Choroid plexus epithelial cell (primary cell): ENCODE measurements at regions not wholly inside any gene's neighbourhood (a gene's known extent, or its start where the extent isn't known, plus 50 kb on each side); places are given as distances from the start of the nearest gene placed in this dataset.
"Not testable (repeated sequence)": the region's sequence is repeated elsewhere in the genome, so short reads cannot be mapped to it uniquely, and the experiment has no call there.

Experiments used
- DNase-seq: peaks from one replicate; pipeline ENCODE4 v3.0.0-alpha.2; 2010; ENCODE audit warnings: low read depth
- H3K4me3 ChIP-seq: 2 replicates; pipeline ENCODE4 v1.5.1; 2011; ENCODE audit warnings: low read depth, mild to moderate bottlenecking, control low read depth, low read length, moderate library complexity
- CTCF ChIP-seq: conservative IDR thresholded peaks from 2 replicates; pipeline ENCODE4 v1.5.1; 2011; ENCODE audit warnings: low read depth, mild to moderate bottlenecking, control low read depth, inconsistent platforms, low read length, moderate library complexity

- TF ChIP-seq CTCF = no peak
- H3K4me3 ChIP-seq = no peak overlapping the region
- DNase-seq = no peak
Observed at GRCh38 chrX:107348051-107348450, 101.4 kb upstream of the FRMPD3 start.

- TF ChIP-seq CTCF = no peak
- H3K4me3 ChIP-seq = no peak overlapping the region
Observed at GRCh38 chrX:107348990-107349389, 100.5 kb upstream of the FRMPD3 start.

DNA sequence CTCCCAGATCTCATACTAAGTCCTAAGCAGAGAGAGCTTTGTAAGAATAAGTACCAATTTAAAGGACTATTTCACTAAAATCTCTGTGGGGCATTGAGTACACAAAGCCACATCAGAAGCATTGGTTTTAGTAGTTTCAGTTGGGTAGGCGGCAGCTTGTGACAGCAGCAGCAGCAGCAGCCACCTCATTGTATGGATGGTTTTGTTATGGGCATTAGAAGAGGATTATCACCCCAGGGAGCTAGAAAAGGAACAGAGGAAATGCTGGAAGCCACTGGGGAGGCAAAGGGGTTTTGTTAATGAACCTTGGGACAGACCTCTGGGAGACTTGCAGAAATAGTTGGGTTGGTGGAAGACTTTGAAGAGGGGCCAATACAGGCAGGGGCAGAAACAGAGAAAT, 93.9 kb upstream of the FRMPD3 start:
- H3K4me3 ChIP-seq = no peak overlapping the region
- no peak for DNase-seq
- TF ChIP-seq CTCF = no peak

More at GRCh38 chrX:107348990-107349389, 100.5 kb upstream of the FRMPD3 start:
- DNase-seq = no peak

DNA sequence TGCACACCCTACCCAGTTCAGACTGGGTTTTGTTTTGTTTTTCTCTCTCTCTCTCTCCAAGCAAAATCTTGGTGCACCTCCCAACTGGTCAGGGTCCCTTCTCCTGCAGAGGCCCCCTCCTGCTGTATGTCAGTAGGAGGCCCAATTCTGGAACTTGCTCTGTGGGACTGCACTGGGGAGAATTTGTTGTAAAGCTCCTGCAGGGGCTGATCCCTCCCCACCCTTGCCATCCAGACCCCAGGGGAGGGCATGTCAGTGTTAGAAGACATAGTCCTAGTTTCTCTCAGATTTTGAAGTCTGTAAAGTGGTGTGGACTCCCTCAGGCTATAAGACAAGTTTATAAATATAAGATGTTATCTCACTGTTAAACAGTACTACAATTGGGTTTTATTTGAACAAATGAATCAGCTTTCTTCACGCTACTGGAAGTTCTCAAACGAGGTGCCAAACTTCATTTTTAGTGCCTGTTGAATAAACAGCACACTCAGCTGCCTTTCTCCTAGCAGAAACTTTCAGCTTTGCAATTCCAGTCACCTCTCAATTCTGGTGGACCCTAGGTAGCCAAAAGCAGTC, 88.6 kb upstream of the FRMPD3 start:
- no peak overlapping the region for H3K4me3 ChIP-seq
- TF ChIP-seq CTCF = no peak
- no peak for DNase-seq

GRCh38 chrX:107370185-107370584, 79.3 kb upstream of the FRMPD3 start:
- DNase-seq, H3K4me3 ChIP-seq: not testable (repeated sequence)

DNA sequence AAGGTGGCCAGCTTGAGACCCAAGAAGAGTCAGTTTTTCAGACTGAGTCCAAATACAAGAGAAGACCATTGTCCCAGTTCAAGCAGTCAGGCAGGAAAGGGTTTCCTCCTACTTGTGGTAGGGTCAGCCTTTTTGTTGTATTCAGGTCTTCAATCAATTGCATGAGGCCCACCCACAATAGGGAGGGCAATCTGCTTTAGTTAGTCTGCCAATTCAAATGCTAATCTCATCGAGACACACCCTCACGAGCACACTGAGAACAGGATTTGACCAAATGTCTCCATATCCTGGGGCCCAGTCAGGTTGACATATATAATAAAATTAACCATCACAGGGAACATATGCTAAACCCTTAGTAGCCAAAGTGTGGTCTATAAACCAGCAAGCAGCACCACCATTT, 75.3 kb upstream of the FRMPD3 start:
- no peak for TF ChIP-seq CTCF
- H3K4me3 ChIP-seq = no peak overlapping the region
- DNase-seq = no peak

DNA sequence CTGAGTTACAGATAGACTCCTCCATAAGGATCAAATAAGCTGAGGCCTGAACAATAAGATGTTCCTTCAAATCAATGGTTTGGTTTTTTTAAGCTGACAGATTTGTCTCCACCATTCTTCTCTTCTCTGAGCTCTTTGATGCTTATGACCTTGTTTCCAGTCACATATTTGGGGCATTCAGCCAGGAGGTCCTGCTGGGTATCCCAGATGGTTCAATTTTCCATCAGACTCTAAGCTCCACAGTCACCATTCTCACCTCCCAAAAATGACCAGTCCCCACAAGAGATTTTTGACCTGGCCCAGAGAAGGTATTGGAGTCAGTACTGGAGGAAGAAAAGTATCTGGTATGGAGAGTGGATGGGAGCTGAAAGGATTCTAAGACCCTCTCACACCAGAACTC, 74.6 kb upstream of the FRMPD3 start:
- TF ChIP-seq CTCF = no peak
- DNase-seq = no peak
- H3K4me3 ChIP-seq = no peak overlapping the region

GRCh38 chrX:107376186-107376585, 73.3 kb upstream of the FRMPD3 start:
- not testable (repeated sequence) for H3K4me3 ChIP-seq, DNase-seq
